HG02678 (cell line): ENCODE measurements at regions not wholly inside any gene's neighbourhood (a gene's known extent, or its start where the extent isn't known, plus 50 kb on each side); places are given as distances from the start of the nearest gene placed in this dataset.

ENCODE experiments used
- ATAC-seq: cut with Tn5 transposase; IDR thresholded peaks from one replicate; pipeline ENCODE4 v1.9.1; 2021; ENCODE audit warnings: mild to moderate bottlenecking, moderate library complexity; ENCODE audit not compliant: unreplicated experiment

GRCh38 chr7:12120632-12121031 is 90.5 kb upstream of the TMEM106B start:
- no peak for ATAC-seq

- no peak for ATAC-seq
Observed at GRCh38 chr7:12123172-12123571, 87.9 kb upstream of the TMEM106B start.

GRCh38 chr7:12124028-12124427 is 87.1 kb upstream of the TMEM106B start:
- no peak for ATAC-seq

- no peak for ATAC-seq
Observed at GRCh38 chr7:12127455-12127854, 83.6 kb upstream of the TMEM106B start.

- no peak for ATAC-seq
Observed at GRCh38 chr7:12130609-12131008, 80.5 kb upstream of the TMEM106B start.

- no peak for ATAC-seq
Observed at GRCh38 chr7:12131122-12131521, 80.0 kb upstream of the TMEM106B start.

GRCh38 chr7:12133865-12134264 is 77.2 kb upstream of the TMEM106B start:
- ATAC-seq, result no peak

- ATAC-seq, result no peak
Observed at GRCh38 chr7:12136523-12136922, 74.6 kb upstream of the TMEM106B start.

GRCh38 chr7:12137283-12137682 is 73.8 kb upstream of the TMEM106B start:
- ATAC-seq, result no peak

GRCh38 chr7:12138421-12138820 is 72.7 kb upstream of the TMEM106B start:
- no peak for ATAC-seq

GRCh38 chr7:12139416-12139815 is 71.7 kb upstream of the TMEM106B start:
- no peak for ATAC-seq

- no peak for ATAC-seq
Observed at GRCh38 chr7:12146813-12147212, 64.3 kb upstream of the TMEM106B start.

GRCh38 chr7:12152196-12152918 is 58.7 kb upstream of the TMEM106B start:
- no peak for ATAC-seq

- ATAC-seq, result no peak
Observed at GRCh38 chr7:12154119-12154518, 57.0 kb upstream of the TMEM106B start.

- ATAC-seq, result no peak
Observed at GRCh38 chr7:12157517-12157916, 53.6 kb upstream of the TMEM106B start.

- no peak for ATAC-seq
Observed at GRCh38 chr7:12158334-12159060, 52.6 kb upstream of the TMEM106B start.

- no peak for ATAC-seq
Observed at GRCh38 chr7:12161146-12161545, 49.9 kb upstream of the TMEM106B start.
